GM19395 (cell line): ENCODE measurements at regions not wholly inside any gene's neighbourhood (a gene's known extent, or its start where the extent isn't known, plus 50 kb on each side); places are given as distances from the start of the nearest gene placed in this dataset.

ENCODE experiments used
- ATAC-seq: cut with Tn5 transposase; IDR thresholded peaks from one replicate; pipeline ENCODE4 v1.9.1; 2021; ENCODE audit warnings: mild to moderate bottlenecking, moderate library complexity; ENCODE audit not compliant: unreplicated experiment

DNA sequence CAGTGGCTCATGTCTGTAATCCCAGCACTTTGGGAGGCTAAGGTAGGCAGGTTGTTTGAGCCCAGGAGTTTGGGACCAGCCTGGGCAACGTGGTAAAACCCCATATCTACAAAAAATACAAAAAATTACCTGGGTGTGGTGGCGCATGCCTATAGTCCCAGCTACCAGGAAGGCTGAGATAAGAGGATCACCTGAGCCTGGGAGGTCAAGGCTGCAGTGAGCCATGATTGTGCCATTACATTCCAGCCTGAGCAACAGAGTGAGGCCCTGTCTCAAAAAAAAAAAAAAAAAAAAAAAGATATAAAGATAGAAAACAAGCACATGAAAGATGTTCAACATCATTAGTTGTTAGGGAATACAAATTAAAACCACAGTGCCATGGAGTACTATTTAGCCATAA is 65.3 kb upstream of the UGP2 start:
- no peak for ATAC-seq

DNA sequence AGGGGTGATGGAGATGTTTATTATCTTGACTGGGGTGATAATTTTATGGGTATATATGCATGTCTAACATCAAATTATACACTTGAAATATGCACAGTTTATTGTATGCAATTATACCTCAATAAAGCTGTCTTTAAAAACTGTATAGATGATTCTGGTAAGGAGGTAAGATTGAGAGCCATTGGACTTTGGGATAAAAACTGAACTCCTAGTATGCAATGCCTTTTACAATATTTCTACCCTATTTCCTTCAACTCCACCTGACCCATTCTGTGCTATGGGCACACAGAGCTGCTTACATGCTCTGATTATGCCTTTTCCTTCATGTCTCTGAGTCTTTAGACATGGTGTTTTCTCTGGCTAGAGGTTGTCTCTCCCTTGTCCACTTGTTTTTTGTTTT is 63.9 kb upstream of the UGP2 start:
- no peak for ATAC-seq

- ATAC-seq: no peak
Observed at GRCh38 chr2:63778391-63778790, 63.3 kb upstream of the UGP2 start.

DNA sequence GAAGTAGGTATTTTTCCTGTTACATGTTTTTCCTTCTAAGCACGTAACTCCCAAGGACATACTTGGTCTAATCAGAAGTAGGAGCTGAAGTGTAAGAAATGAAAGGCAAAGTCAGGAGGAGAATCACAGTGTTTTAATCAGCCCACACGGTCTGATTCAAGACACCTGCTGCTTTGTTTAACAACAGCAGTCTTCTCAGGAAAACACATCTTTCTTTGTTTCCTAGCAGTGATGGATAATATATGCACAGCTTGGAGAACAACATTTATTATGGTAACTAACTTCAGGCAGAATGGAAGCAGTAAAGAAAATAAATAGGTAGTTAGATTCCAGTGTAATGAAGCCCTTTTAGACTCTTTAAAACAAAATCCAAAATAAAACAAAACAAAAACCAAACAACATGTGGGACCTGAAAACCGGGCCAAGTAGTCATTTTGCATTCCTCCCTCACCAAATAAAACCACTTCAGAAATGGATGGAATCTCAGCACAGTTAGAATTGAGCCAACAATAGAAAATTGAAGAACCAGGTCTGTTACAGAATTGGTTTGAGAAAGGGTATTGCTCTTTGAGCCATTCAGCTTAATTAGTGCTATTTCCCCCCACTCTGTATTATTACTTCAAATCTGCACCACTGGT is 61.1 kb upstream of the UGP2 start:
- ATAC-seq: no peak

DNA sequence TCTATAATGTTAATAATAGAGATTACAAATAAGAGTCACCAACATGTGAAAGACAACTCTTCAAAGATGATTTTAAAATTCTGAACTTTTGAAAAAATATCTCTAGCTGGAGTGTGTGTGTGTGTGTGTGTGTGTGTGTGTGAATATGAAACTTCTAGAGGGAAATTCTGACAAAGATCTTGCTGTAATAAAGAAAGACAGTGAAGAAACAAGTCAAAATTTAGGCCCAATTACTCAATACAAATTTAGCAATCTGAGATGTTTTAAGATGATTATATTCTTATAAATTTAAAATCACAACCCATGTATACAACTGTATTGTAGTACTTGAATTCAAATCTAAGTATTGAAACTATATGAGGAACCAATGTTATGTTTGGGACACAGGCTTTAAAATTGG is 57.2 kb upstream of the UGP2 start:
- ATAC-seq: no peak

GRCh38 chr2:63785096-63785495 is 56.6 kb upstream of the UGP2 start:
- ATAC-seq: no peak

- ATAC-seq: no peak
Observed at GRCh38 chr2:63786471-63786870, 55.2 kb upstream of the UGP2 start.

DNA sequence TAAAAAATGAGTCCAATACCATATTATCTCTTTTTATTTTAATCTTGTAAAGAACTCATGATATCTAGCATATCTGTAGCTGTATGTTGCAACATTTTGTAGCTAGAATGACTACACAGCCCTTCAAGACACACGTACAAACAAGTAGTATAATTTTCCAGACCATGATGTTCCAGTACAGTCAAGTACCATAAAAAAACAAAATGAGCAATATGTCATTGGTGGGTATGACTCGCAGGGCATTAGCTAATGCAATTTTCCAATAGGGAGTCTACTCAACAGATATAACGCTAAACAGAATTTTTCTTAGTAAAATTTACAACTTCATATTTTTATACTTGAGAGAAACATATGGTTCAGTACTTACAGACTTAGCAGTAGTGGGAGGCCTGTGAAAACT is 53.6 kb upstream of the UGP2 start:
- ATAC-seq: no peak

DNA sequence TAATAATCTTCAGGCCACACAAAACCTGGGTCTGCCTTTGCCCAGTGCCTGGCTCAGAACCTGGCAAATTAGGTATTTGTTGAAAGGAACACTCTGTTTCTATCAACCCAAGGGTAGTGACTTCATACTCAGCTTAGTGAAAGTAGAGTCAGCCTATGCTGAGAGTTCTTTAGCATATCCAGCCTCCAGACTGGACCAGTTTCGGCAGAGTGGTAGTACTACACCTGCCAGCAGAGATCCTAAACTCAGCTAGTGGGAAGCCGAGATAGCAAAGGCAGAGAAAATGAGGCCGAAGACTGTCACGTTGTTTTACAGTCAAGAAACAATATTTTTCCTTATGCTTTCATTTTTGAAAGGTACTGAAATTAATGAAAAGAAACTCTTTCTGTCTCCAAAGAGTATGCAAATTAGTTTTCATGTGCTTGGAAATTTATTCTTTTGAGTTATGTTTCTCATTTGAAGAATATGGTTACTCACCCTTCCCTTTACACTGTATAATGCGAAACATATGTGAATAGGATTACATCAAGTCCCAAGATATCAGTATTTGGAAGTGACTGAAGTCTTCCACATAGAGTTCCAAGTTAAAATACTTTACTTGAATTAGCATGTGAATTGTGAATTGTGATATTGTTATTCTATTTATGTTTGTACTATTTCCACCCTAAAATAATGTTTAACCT is 52.2 kb upstream of the UGP2 start:
- no peak for ATAC-seq

DNA sequence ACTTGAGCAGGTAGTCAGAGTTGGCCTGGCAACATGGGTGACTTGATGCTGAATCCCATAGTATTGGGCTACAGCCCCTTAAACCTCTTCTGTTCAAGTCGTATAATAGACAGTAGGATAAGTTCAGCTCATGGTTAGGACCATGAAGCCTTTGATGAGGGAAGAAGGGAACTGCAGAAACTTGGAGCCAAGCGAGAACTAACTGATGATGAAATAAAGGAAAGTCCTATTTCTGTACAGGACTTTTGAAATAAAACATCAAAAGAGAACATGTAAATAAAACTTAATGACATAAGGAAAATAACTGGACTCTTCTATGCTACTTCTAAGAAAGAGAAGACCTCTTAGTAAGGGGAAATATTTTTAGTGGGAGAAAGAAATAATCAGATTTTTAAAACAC is 51.2 kb upstream of the UGP2 start:
- ATAC-seq: no peak

GRCh38 chr2:63790906-63791305 is 50.8 kb upstream of the UGP2 start:
- no peak for ATAC-seq

DNA sequence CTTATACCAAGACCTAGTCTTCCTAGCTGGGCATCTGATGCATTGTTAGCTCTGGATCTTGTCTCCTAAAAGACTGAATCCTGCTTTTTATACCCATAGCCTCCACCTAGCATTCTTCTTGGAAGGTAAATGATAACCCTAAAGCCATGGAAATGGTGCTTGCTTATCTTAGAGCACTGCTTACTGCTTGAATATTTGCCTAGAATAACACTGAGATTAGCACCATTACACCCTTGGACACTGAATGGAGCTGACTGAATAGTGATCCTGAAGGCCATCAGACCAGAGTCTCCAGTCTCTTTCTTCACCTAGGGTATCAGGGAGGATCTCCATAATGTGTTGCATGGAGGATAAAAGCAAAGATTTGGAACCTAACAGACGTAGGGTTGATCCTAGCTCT is 50.3 kb upstream of the UGP2 start:
- no peak for ATAC-seq
